Neural cell (in vitro differentiated cells): ENCODE measurements at regions not wholly inside any gene's neighbourhood (a gene's known extent, or its start where the extent isn't known, plus 50 kb on each side); places are given as distances from the start of the nearest gene placed in this dataset.

Source experiments
- H2AFZ ChIP-seq: fragments of 200-600, 300-800 bp; sonication (generic), shearing (Covaris generic); 2 replicates; pipeline ENCODE4 v1.6.0; 2014; ENCODE audit warnings: low read depth, mild to moderate bottlenecking, antibody characterized with exemption, low read length, moderate library complexity
- H3F3A ChIP-seq: fragments of 200-600 bp; shearing (Covaris generic); 2 replicates; pipeline ENCODE4 v1.6.1; 2016; ENCODE audit warnings: mild to moderate bottlenecking, moderate library complexity, mixed read lengths, antibody characterized with exemption, low read length; ENCODE audit not compliant: insufficient read depth, poor library complexity, severe bottlenecking
- H3K27ac ChIP-seq: fragments of 200-600, 300-800 bp; sonication (generic), shearing (Covaris generic); 2 replicates; pipeline ENCODE4 v1.5.1; 2014; ENCODE audit warnings: mild to moderate bottlenecking, low read length, moderate library complexity
- H3K27me3 ChIP-seq: fragments of 300-800, 200-600 bp; sonication (generic), shearing (Covaris generic); 2 replicates; pipeline ENCODE4 v1.6.0; 2014; ENCODE audit warnings: mild to moderate bottlenecking, low read depth, low read length, moderate library complexity; ENCODE audit not compliant: insufficient read depth
- H3K36me3 ChIP-seq: fragments of 300-800, 200-600 bp; sonication (generic), shearing (Covaris generic); 2 replicates; pipeline ENCODE4 v1.5.1; 2014; ENCODE audit warnings: mild to moderate bottlenecking, antibody characterized with exemption, low read length, moderate library complexity; ENCODE audit not compliant: insufficient read depth
- H3K4me2 ChIP-seq: fragments of 300-800, 200-600 bp; sonication (generic), shearing (Covaris generic); 2 replicates; pipeline ENCODE4 v1.6.0; 2014; ENCODE audit warnings: mild to moderate bottlenecking, low read length
- H3K4me3 ChIP-seq: fragments of 300-800, 200-600 bp; sonication (generic), shearing (Covaris generic); 2 replicates; pipeline ENCODE4 v1.5.1; 2014; ENCODE audit warnings: mild to moderate bottlenecking, low read length, moderate library complexity
- H3K79me2 ChIP-seq: fragments of 200-600 bp; shearing (Covaris generic); replicated peaks from 2 replicates; pipeline ENCODE4 v1.6.0; 2014; ENCODE audit warnings: mild to moderate bottlenecking, low read length, moderate library complexity; ENCODE audit not compliant: insufficient read depth
- H3K9ac ChIP-seq: fragments of 300-800, 200-600 bp; sonication (generic), shearing (Covaris generic); 2 replicates; pipeline ENCODE4 v1.6.1; 2016; ENCODE audit warnings: mild to moderate bottlenecking, low read length, mixed read lengths
- H3K9me2 ChIP-seq: fragments of 200-600 bp; shearing (Covaris generic); 2 replicates; pipeline ENCODE4 v1.6.1; 2016; ENCODE audit warnings: mild to moderate bottlenecking, low read length, mixed read lengths; ENCODE audit not compliant: insufficient read depth
- H3K9me3 ChIP-seq: fragments of 200-600, 300-800 bp; sonication (generic), shearing (Covaris generic); 2 replicates; pipeline ENCODE4 v1.6.1; 2016; ENCODE audit warnings: mild to moderate bottlenecking, mixed run types, low read length, moderate library complexity, mixed read lengths
- H4K20me1 ChIP-seq: fragments of 200-600 bp; shearing (Covaris generic); 2 replicates; pipeline ENCODE4 v1.6.1; 2016; ENCODE audit warnings: mild to moderate bottlenecking, mixed run types; ENCODE audit not compliant: insufficient read depth
- EP300 ChIP-seq: fragments of 450-650 bp; conservative IDR thresholded peaks from 2 replicates; pipeline ENCODE4 v1.6.1; 2014; ENCODE audit warnings: antibody characterized with exemption, mild to moderate bottlenecking, moderate library complexity; ENCODE audit not compliant: poor library complexity, severe bottlenecking
- MXI1 ChIP-seq: fragments of 450-650 bp; conservative IDR thresholded peaks from 2 replicates; pipeline ENCODE4 v1.6.1; 2014; ENCODE audit warnings: antibody characterized with exemption, mild to moderate bottlenecking; ENCODE audit not compliant: poor library complexity, severe bottlenecking
- POLR2AphosphoS5 ChIP-seq: IDR thresholded peaks from 2 replicates; pipeline ENCODE4 v1.6.1; 2012
- RAD21 ChIP-seq: fragments of 450-650 bp; conservative IDR thresholded peaks from 2 replicates; pipeline ENCODE4 v1.6.1; 2014; ENCODE audit warnings: antibody characterized with exemption, mild to moderate bottlenecking, moderate library complexity
- SMC3 ChIP-seq: fragments of 450-650 bp; conservative IDR thresholded peaks from 2 replicates; pipeline ENCODE4 v1.6.1; 2014; ENCODE audit warnings: antibody characterized with exemption, mild to moderate bottlenecking, moderate library complexity; ENCODE audit not compliant: poor library complexity
- TAF1 ChIP-seq: IDR thresholded peaks from 2 replicates; pipeline ENCODE4 v1.6.1; 2012; ENCODE audit warnings: low read depth
- TF ChIP-seq, protein P1 (sequence below): IDR thresholded peaks from 2 replicates; pipeline ENCODE4 v1.6.1; 2012; ENCODE audit warnings: borderline replicate concordance
- TF ChIP-seq, protein P2 (sequence below): fragments of 450-650 bp; IDR thresholded peaks from 2 replicates; pipeline ENCODE4 v1.5.1; 2014; ENCODE audit warnings: antibody characterized with exemption, mild to moderate bottlenecking, moderate library complexity; ENCODE audit not compliant: poor library complexity, severe bottlenecking

DNA sequence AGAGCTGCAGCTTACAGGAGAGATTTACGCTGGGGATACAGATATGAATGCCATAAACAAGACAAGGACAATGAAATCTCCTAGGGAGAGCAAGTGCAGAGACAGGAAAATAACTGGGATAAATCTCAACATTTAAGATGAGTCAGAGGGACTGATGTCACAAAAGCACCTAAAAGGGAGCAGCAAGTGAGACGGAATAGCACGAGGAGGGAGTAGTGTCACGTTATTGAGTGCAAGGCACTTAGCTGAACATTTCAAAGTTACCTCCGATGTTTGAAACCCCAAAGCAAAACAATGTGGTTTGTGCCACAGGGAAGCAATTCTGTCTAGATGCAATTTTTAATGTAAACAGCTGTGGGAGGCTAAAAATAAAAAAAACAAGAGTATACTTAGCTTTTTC is 1131.7 kb upstream of the EYS start:
- no peak for TF ChIP-seq RAD21
- TF ChIP-seq, protein P1, sequence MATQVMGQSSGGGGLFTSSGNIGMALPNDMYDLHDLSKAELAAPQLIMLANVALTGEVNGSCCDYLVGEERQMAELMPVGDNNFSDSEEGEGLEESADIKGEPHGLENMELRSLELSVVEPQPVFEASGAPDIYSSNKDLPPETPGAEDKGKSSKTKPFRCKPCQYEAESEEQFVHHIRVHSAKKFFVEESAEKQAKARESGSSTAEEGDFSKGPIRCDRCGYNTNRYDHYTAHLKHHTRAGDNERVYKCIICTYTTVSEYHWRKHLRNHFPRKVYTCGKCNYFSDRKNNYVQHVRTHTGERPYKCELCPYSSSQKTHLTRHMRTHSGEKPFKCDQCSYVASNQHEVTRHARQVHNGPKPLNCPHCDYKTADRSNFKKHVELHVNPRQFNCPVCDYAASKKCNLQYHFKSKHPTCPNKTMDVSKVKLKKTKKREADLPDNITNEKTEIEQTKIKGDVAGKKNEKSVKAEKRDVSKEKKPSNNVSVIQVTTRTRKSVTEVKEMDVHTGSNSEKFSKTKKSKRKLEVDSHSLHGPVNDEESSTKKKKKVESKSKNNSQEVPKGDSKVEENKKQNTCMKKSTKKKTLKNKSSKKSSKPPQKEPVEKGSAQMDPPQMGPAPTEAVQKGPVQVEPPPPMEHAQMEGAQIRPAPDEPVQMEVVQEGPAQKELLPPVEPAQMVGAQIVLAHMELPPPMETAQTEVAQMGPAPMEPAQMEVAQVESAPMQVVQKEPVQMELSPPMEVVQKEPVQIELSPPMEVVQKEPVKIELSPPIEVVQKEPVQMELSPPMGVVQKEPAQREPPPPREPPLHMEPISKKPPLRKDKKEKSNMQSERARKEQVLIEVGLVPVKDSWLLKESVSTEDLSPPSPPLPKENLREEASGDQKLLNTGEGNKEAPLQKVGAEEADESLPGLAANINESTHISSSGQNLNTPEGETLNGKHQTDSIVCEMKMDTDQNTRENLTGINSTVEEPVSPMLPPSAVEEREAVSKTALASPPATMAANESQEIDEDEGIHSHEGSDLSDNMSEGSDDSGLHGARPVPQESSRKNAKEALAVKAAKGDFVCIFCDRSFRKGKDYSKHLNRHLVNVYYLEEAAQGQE = no peak
- H3K4me3 ChIP-seq = no peak overlapping the region
- H4K20me1 ChIP-seq = no peaks in the 10 kb centered on the region
- H3K4me2 ChIP-seq = no peak overlapping the region
- no peak overlapping the region for H3K27ac ChIP-seq
- no peak overlapping the region for H2AFZ ChIP-seq
- no peaks in the 10 kb centered on the region for H3K9me2 ChIP-seq
- no peaks in the 10 kb centered on the region for H3K27me3 ChIP-seq
- H3F3A ChIP-seq = no peaks in the 10 kb centered on the region
- H3K9ac ChIP-seq = no peak overlapping the region
- H3K9me3 ChIP-seq = no peaks in the 10 kb centered on the region
- H3K36me3 ChIP-seq = no peaks in the 10 kb centered on the region
- H3K79me2 ChIP-seq = no peaks in the 10 kb centered on the region

DNA sequence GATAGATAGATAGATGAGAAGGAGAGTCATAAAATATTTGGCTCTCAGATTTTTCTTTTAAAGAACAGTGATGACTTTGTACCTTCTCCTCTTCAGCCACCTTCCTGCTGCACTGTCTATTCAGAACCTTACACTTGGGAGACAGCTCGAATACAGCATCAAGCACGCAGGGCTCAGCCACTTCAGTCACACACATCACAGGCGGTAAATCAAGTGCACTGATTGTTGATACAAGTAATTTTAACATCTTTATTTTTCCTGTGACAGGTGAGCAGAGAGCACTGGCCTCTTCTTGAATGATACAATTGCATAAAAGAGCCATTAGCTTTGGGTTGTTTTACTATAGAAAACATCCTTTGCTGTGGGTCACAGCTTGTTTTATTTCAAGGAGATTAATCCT is 1118.5 kb upstream of the EYS start:
- no peak overlapping the region for H2AFZ ChIP-seq
- peak overlapping the region; percentile 38 for H3K4me3 ChIP-seq

DNA sequence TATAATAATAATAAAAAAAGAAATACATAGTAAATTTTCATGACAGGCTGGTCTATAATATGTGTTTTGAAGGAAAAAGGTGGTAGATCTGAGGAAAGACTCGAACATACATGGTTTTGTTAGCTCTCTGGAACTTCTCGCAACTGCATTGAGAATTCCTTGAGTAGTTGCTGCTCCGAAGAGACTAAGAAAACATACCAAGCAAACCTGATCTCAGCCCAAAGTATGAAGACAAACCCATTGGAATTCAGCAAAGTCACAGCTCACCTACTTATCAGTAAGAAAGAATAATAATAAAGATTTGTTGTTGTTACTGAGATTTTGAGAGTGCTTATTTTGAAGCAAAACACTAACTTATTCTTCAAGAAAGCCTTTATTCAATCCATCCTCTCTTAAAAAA is 1107.1 kb upstream of the EYS start:
- H3F3A ChIP-seq = no peaks in the 10 kb centered on the region
- no peak overlapping the region for H2AFZ ChIP-seq
- H3K4me3 ChIP-seq = no peak overlapping the region
- H4K20me1 ChIP-seq = no peaks in the 10 kb centered on the region
- TF ChIP-seq POLR2AphosphoS5 (no peak), RAD21 (no peak), SMC3 (no peak), MXI1 (no peak), TAF1 (no peak)
- TF ChIP-seq, protein P1 = no peak
- TF ChIP-seq, protein P2, sequence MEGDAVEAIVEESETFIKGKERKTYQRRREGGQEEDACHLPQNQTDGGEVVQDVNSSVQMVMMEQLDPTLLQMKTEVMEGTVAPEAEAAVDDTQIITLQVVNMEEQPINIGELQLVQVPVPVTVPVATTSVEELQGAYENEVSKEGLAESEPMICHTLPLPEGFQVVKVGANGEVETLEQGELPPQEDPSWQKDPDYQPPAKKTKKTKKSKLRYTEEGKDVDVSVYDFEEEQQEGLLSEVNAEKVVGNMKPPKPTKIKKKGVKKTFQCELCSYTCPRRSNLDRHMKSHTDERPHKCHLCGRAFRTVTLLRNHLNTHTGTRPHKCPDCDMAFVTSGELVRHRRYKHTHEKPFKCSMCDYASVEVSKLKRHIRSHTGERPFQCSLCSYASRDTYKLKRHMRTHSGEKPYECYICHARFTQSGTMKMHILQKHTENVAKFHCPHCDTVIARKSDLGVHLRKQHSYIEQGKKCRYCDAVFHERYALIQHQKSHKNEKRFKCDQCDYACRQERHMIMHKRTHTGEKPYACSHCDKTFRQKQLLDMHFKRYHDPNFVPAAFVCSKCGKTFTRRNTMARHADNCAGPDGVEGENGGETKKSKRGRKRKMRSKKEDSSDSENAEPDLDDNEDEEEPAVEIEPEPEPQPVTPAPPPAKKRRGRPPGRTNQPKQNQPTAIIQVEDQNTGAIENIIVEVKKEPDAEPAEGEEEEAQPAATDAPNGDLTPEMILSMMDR = no peak
- H3K27ac ChIP-seq = no peak overlapping the region
- no peaks in the 10 kb centered on the region for H3K36me3 ChIP-seq
- no peaks in the 10 kb centered on the region for H3K9me3 ChIP-seq
- H3K4me2 ChIP-seq = no peak overlapping the region
- H3K27me3 ChIP-seq = no peaks in the 10 kb centered on the region
- no peaks in the 10 kb centered on the region for H3K79me2 ChIP-seq
- no peaks in the 10 kb centered on the region for H3K9me2 ChIP-seq
- no peak overlapping the region for H3K9ac ChIP-seq

More for the DNA sequence above, 1118.5 kb upstream of the EYS start:
- H3K9me2 ChIP-seq = peaks cover 3% of the 10 kb centered on the region
- TF ChIP-seq EP300 (peak; percentile 92), TAF1 (no peak), RAD21 (peak; percentile 13), POLR2AphosphoS5 (peak; percentile 87)
- TF ChIP-seq, protein P1 = peak; percentile 37
- H3K79me2 ChIP-seq = no peaks in the 10 kb centered on the region
- no peaks in the 10 kb centered on the region for H3K36me3 ChIP-seq
- H3K27ac ChIP-seq = peak overlapping the region; percentile 41
- peak overlapping the region; percentile 66 for H3K4me2 ChIP-seq
- no peak overlapping the region for H3K9ac ChIP-seq
- H3F3A ChIP-seq = peaks cover 2% of the 10 kb centered on the region
- no peaks in the 10 kb centered on the region for H3K27me3 ChIP-seq
- H4K20me1 ChIP-seq = no peaks in the 10 kb centered on the region
- H3K9me3 ChIP-seq = peaks cover 2% of the 10 kb centered on the region
